Muscle of leg (tissue), 3 donors: ENCODE measurements at regions not wholly inside any gene's neighbourhood (a gene's known extent, or its start where the extent isn't known, plus 50 kb on each side); places are given as distances from the start of the nearest gene placed in this dataset.
"Not testable (repeated sequence)": the region's sequence is repeated elsewhere in the genome, so short reads cannot be mapped to it uniquely, and the experiment has no call there.

Experiments
- DNase-seq: peaks from one replicate; pipeline ENCODE4 v3.0.0; 2013
- H3K27ac ChIP-seq: one replicate; pipeline ENCODE4 v1.5.1; 2013; ENCODE audit warnings: mild to moderate bottlenecking, low read length, control low read depth
- H3K27me3 ChIP-seq: one replicate; pipeline ENCODE4 v1.6.1; 2013; ENCODE audit warnings: low read length; ENCODE audit not compliant: control insufficient read depth, insufficient read depth
- H3K36me3 ChIP-seq: one replicate; pipeline ENCODE4 v1.6.1; 2013; ENCODE audit warnings: low read length; ENCODE audit not compliant: control insufficient read depth, insufficient read depth
- H3K4me1 ChIP-seq: one replicate; pipeline ENCODE4 v1.6.1; 2013; ENCODE audit warnings: low read length; ENCODE audit not compliant: control insufficient read depth, insufficient read depth
- H3K4me3 ChIP-seq: one replicate; pipeline ENCODE4 v1.5.1; 2013; ENCODE audit warnings: low read length, control low read depth
- H3K9me3 ChIP-seq: replicated peaks from 2 replicates; pipeline ENCODE4 v1.6.1; 2013; ENCODE audit warnings: low read depth, low read length; ENCODE audit not compliant: control insufficient read depth
- WGBS: methylation state at CpG from one replicate; pipeline ENCODE4 v1.1.5; 2013; ENCODE audit warnings: missing lambda C conversion rate; ENCODE audit not compliant: insufficient coverage; 5-methylcytosine and 5-hydroxymethylcytosine counted together

GRCh38 chr11:87892291-87892690 lies 283.0 kb downstream of the RAB38 start:
- H3K4me3 ChIP-seq: no peak overlapping the region
- no peaks in the 10 kb centered on the region for H3K36me3 ChIP-seq
- H3K27me3 ChIP-seq: no peaks in the 10 kb centered on the region
- no peak overlapping the region for H3K27ac ChIP-seq
- WGBS: 71% methylated on average over 1 of the region's 1 CpG
- H3K4me1 ChIP-seq: no peaks in the 10 kb centered on the region
- DNase-seq: no peak
- H3K9me3 ChIP-seq: no peaks in the 10 kb centered on the region

DNA sequence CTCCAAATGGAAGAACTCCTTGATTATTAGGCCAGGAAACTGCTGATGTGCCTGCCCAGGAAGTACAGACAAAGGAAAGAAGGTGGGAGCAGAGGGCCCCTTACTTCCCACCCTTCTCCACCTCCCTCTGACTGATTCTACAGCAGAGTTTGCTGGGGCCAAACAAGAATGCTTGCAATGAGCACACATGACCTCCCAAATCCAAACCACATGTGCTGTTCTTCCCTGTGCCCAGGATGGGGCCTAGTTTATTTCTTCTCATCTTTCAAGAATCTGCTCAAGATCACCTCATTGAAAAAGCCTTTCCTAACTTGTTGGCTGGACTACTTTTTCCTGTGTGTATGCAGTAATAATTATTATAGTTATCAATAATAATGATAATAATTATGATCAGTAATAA lies 286.1 kb downstream of the RAB38 start:
- H3K9me3 ChIP-seq: no peaks in the 10 kb centered on the region
- H3K4me1 ChIP-seq: no peaks in the 10 kb centered on the region
- H3K4me3 ChIP-seq: no peak overlapping the region
- no peaks in the 10 kb centered on the region for H3K36me3 ChIP-seq
- H3K27me3 ChIP-seq: no peaks in the 10 kb centered on the region
- no peak for DNase-seq
- no peak overlapping the region for H3K27ac ChIP-seq

GRCh38 chr11:87885084-87885483 lies 290.2 kb downstream of the RAB38 start:
- H3K27ac ChIP-seq, H3K36me3 ChIP-seq, H3K4me1 ChIP-seq, H3K27me3 ChIP-seq, DNase-seq, H3K9me3 ChIP-seq, H3K4me3 ChIP-seq: not testable (repeated sequence)
- no CpG with 5 or more reads among the region's 1 CpG for WGBS

DNA sequence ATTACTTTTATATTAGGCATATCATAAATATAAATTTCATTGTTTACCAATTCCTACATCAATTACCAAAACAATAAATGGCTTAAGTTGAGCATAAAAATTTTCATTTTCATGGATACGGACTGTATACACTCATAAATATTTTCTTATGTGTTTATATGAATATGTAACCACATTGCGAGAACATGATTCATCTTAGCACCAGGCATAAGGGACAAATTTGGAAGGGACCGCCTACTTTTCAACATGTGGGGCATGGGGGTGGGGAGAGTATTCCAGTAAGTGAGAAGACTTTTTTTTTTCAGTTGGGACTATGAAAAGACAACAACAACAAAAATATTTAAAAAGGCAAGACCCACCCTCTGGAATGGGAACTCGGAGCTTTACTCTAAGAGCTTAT lies 296.1 kb downstream of the RAB38 start:
- H3K36me3 ChIP-seq: no peaks in the 10 kb centered on the region
- no peaks in the 10 kb centered on the region for H3K9me3 ChIP-seq
- H3K27me3 ChIP-seq: no peaks in the 10 kb centered on the region
- no CpG with 5 or more reads among the region's 4 CpGs for WGBS
- no peak overlapping the region for H3K4me3 ChIP-seq
- H3K4me1 ChIP-seq: no peaks in the 10 kb centered on the region
- H3K27ac ChIP-seq: no peak overlapping the region
- peak; percentile 34 for DNase-seq

- Histone ChIP-seq H3K27me3 (no peaks in the 10 kb centered on the region), H3K4me3 (no peak overlapping the region), H3K27ac (no peak overlapping the region), H3K36me3 (no peaks in the 10 kb centered on the region), H3K4me1 (no peaks in the 10 kb centered on the region), H3K9me3 (no peaks in the 10 kb centered on the region)
- peak; percentile 75 for DNase-seq
- whole genome bisulfite sequencing: no CpG with 5 or more reads among the region's 2 CpGs
Observed at GRCh38 chr11:87878373-87878825, 296.8 kb downstream of the RAB38 start.

DNA sequence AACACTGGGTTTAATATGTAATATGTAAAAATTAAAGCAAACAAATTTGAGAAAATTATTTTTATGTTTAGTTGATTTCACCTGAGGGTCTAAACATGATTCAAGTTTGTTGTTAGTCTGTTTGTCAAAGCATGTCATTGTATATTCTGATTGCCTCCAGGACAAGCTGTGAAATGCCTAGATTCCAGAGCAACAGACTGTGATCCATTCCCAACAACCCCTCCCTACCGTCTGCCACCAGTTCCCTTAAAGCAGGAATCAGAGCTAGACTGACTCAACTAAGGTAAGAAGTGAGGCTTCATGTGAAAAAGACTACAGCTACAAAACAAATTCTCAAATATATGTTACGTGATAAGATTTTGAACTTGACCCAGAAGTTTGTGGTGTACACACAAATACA lies 304.2 kb downstream of the RAB38 start:
- Histone ChIP-seq H3K27ac (no peak overlapping the region), H3K27me3 (no peaks in the 10 kb centered on the region), H3K9me3 (no peaks in the 10 kb centered on the region), H3K4me3 (no peak overlapping the region), H3K36me3 (no peaks in the 10 kb centered on the region), H3K4me1 (no peaks in the 10 kb centered on the region)
- no peak for DNase-seq
- WGBS: no CpG with 5 or more reads among the region's 2 CpGs

GRCh38 chr11:87870086-87870485 lies 305.2 kb downstream of the RAB38 start:
- Histone ChIP-seq H3K27me3 (no peaks in the 10 kb centered on the region), H3K4me1 (no peaks in the 10 kb centered on the region), H3K9me3 (no peaks in the 10 kb centered on the region), H3K36me3 (no peaks in the 10 kb centered on the region), H3K4me3 (no peak overlapping the region), H3K27ac (no peak overlapping the region)
- no CpG with 5 or more reads among the region's 2 CpGs for WGBS
- no peak for DNase-seq

GRCh38 chr11:87866951-87867350 lies 308.3 kb downstream of the RAB38 start:
- WGBS: no CpG with 5 or more reads among the region's 1 CpG
- H3K27ac ChIP-seq: no peak overlapping the region
- H3K36me3 ChIP-seq: no peaks in the 10 kb centered on the region
- H3K9me3 ChIP-seq: no peaks in the 10 kb centered on the region
- H3K4me3 ChIP-seq: no peak overlapping the region
- H3K4me1 ChIP-seq: no peaks in the 10 kb centered on the region
- no peak for DNase-seq
- no peaks in the 10 kb centered on the region for H3K27me3 ChIP-seq

- Histone ChIP-seq H3K4me3 (no peak overlapping the region), H3K27me3 (no peaks in the 10 kb centered on the region), H3K9me3 (no peaks in the 10 kb centered on the region), H3K27ac (no peak overlapping the region), H3K4me1 (no peaks in the 10 kb centered on the region), H3K36me3 (no peaks in the 10 kb centered on the region)
- DNase-seq: no peak
- WGBS: 83% methylated on average over 2 of the region's 4 CpGs
Observed at GRCh38 chr11:87861030-87861429, 314.2 kb downstream of the RAB38 start.

DNA sequence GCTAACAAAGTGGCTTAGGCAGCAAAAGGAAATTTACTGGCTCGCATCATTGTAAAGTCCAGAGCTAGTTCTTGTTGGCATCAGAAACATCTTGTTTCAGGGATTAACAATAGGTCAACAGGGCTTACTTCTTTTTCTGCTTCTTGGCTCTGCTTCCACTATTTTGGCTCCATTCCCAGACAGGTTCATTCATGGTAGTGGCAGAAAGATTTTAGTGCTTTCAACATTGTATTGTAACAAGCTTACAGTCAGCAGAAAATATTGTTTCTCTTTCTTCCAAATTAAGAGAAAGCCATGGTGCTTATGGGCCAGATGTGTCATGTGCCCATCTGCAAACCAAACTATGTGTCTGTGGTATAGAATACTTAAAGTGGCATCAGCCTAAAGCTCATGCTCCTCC lies 315.6 kb downstream of the RAB38 start:
- no peak overlapping the region for H3K27ac ChIP-seq
- no peaks in the 10 kb centered on the region for H3K9me3 ChIP-seq
- no peak overlapping the region for H3K4me3 ChIP-seq
- DNase-seq: peak; percentile 20
- no peaks in the 10 kb centered on the region for H3K36me3 ChIP-seq
- H3K27me3 ChIP-seq: no peaks in the 10 kb centered on the region
- no peaks in the 10 kb centered on the region for H3K4me1 ChIP-seq
- no CpG with 5 or more reads among the region's 1 CpG for WGBS

DNA sequence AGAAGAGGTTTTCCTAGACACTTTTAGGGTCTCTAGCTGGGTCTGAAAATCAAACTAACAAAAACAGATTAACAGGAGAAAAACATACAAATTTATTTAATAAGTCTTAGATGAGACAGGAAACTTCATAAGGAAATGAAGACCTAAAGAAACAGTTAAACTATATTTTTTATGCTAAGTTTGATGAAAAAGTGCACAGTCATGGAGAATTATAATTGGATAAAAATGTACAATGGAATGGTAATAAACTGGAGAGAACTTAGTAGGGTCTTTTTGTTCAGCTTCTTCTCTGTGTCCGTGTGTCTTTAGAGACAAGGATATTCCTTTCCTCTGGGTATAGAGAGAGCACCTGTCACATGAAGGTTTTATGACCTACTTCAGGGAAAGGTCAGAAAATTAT lies 323.4 kb downstream of the RAB38 start:
- Histone ChIP-seq H3K27ac (no peak overlapping the region), H3K27me3 (no peaks in the 10 kb centered on the region), H3K9me3 (no peaks in the 10 kb centered on the region), H3K36me3 (no peaks in the 10 kb centered on the region), H3K4me1 (no peaks in the 10 kb centered on the region), H3K4me3 (no peak overlapping the region)
- no peak for DNase-seq
- 60% methylated on average over 1 of the region's 1 CpG for WGBS
